IMR-90 (cell line): ENCODE measurements at regions not wholly inside any gene's neighbourhood (a gene's known extent, or its start where the extent isn't known, plus 50 kb on each side); places are given as distances from the start of the nearest gene placed in this dataset.

Experiments
- ATAC-seq: fragments of 200-7000 bp; cut with Tn5 transposase; 2 replicates; pipeline ENCODE4 v1.9.1; 2020; ENCODE audit warnings: low read depth, mild to moderate bottlenecking, moderate library complexity
- BruUV-seq: library from RNA; stranded (reverse); fragments of 400-500 nt; replicated peaks from 2 replicates; lab custom pipeline; 2021; lab: Mats Ljungman, UMichigan
- CTCF ChIA-PET: fragments of 300-600 bp; formaldehyde crosslinking; extraction: SDS; loops from one replicate; lab custom pipeline; 2021; ENCODE audit warnings: antibody characterized with exemption; lab: Yijun Ruan, JAX
- POLR2A ChIA-PET: fragments of 300-600 bp; sonication (Branson Sonifier 250); formaldehyde crosslinking; loops from one replicate; lab custom pipeline; 2022; ENCODE audit warnings: antibody characterized with exemption; ENCODE audit not compliant: unreplicated experiment; lab: Charles Lee
- DNase-seq: peaks from one replicate; pipeline ENCODE4 v3.0.0; 2013
- H2AFZ ChIP-seq: replicated peaks from 2 replicates; pipeline ENCODE3; 2013; ENCODE audit warnings: low read length, mild to moderate bottlenecking; ENCODE audit not compliant: poor library complexity
- H2AK5ac ChIP-seq: 2 replicates; pipeline ENCODE4 v1.6.1; 2013; ENCODE audit warnings: low read depth, low read length, inconsistent platforms
- H2AK9ac ChIP-seq: replicated peaks from 2 replicates; pipeline ENCODE3; 2013; ENCODE audit warnings: mild to moderate bottlenecking, low read depth, low read length, moderate library complexity; ENCODE audit not compliant: poor library complexity
- H2BK120ac ChIP-seq: 2 replicates; pipeline ENCODE4 v1.6.1; 2013; ENCODE audit warnings: low read depth, low read length, inconsistent platforms
- H2BK15ac ChIP-seq: 3 replicates; pipeline ENCODE4 v1.6.1; 2013; ENCODE audit warnings: low read depth, low read length, inconsistent platforms
- H2BK20ac ChIP-seq: 2 replicates; pipeline ENCODE4 v1.6.1; 2013; ENCODE audit warnings: low read depth, mild to moderate bottlenecking, inconsistent platforms, low read length, moderate library complexity
- H2BK5ac ChIP-seq: 2 replicates; pipeline ENCODE4 v1.6.1; 2013; ENCODE audit warnings: mild to moderate bottlenecking, low read depth, low read length, inconsistent platforms; ENCODE audit not compliant: poor library complexity, severe bottlenecking
- H3K14ac ChIP-seq: replicated peaks from 2 replicates; pipeline ENCODE4 v1.6.1; 2013; ENCODE audit warnings: low read depth, low read length, inconsistent platforms
- H3K18ac ChIP-seq: 2 replicates; pipeline ENCODE4 v1.6.1; 2013; ENCODE audit warnings: low read depth, low read length, control low read depth
- H3K23ac ChIP-seq: 2 replicates; pipeline ENCODE4 v1.6.1; 2013; ENCODE audit warnings: low read depth, low read length, inconsistent platforms
- H3K27ac ChIP-seq: 2 replicates; pipeline ENCODE4 v1.5.1; 2013; ENCODE audit warnings: mild to moderate bottlenecking, control low read depth, low read length; ENCODE audit not compliant: insufficient read depth
- H3K27me3 ChIP-seq: 2 replicates; pipeline ENCODE4 v1.6.1; 2013; ENCODE audit warnings: low read length; ENCODE audit not compliant: control insufficient read depth, insufficient read depth
- H3K36me3 ChIP-seq: 2 replicates; pipeline ENCODE4 v1.6.1; 2013; ENCODE audit warnings: low read length, mixed read lengths; ENCODE audit not compliant: control insufficient read depth, insufficient read depth
- H3K4ac ChIP-seq: 2 replicates; pipeline ENCODE4 v1.6.1; 2013; ENCODE audit warnings: low read depth, low read length, inconsistent platforms
- H3K4me1 ChIP-seq: 2 replicates; pipeline ENCODE4 v1.6.1; 2013; ENCODE audit warnings: low read length, mixed read lengths; ENCODE audit not compliant: control insufficient read depth, insufficient read depth
- H3K4me2 ChIP-seq: 2 replicates; pipeline ENCODE4 v1.6.1; 2013; ENCODE audit warnings: low read depth, mild to moderate bottlenecking, control low read depth, low read length, moderate library complexity
- H3K4me3 ChIP-seq: 2 replicates; pipeline ENCODE4 v1.5.1; 2013; ENCODE audit warnings: low read depth, mild to moderate bottlenecking, control low read depth, low read length, moderate library complexity; ENCODE audit not compliant: insufficient read depth
- H3K56ac ChIP-seq: 2 replicates; pipeline ENCODE4 v1.6.1; 2013; ENCODE audit warnings: low read length, inconsistent platforms; ENCODE audit not compliant: insufficient read depth; ENCODE audit errors: extremely low read depth
- H3K79me1 ChIP-seq, 2 experiments: 2 replicates each; pipeline ENCODE4 v1.6.1; 2013; ENCODE audit warnings: low read length in 2 of 2, inconsistent platforms in 1 of 2, low read depth in 1 of 2
- H3K9ac ChIP-seq: 2 replicates; pipeline ENCODE4 v1.6.1; 2013; ENCODE audit warnings: low read depth, low read length, control low read depth
- H3K9me1 ChIP-seq: 2 replicates; pipeline ENCODE4 v1.6.1; 2013; ENCODE audit warnings: low read length, inconsistent platforms; ENCODE audit not compliant: insufficient read depth
- H3K9me3 ChIP-seq: 2 replicates; pipeline ENCODE4 v1.6.1; 2013; ENCODE audit warnings: low read length; ENCODE audit not compliant: control insufficient read depth, insufficient read depth
- H4K20me1 ChIP-seq: 2 replicates; pipeline ENCODE4 v1.6.1; 2013; ENCODE audit warnings: low read length, inconsistent platforms; ENCODE audit not compliant: insufficient read depth
- H4K5ac ChIP-seq: 2 replicates; pipeline ENCODE4 v1.6.1; 2013; ENCODE audit warnings: mild to moderate bottlenecking, low read depth, low read length, control low read depth
- H4K8ac ChIP-seq, 2 experiments: 2 replicates each; pipeline ENCODE4 v1.6.1; 2013; ENCODE audit warnings: low read depth in 2 of 2, low read length in 2 of 2, control low read depth in 1 of 2, inconsistent platforms in 1 of 2
- H4K91ac ChIP-seq: 2 replicates; pipeline ENCODE4 v1.6.1; 2013; ENCODE audit warnings: low read depth, low read length, inconsistent platforms; ENCODE audit not compliant: insufficient read depth
- BHLHE40 ChIP-seq: fragments of 150-350 bp; IDR thresholded peaks from 2 replicates; pipeline ENCODE4 v1.6.1; 2016; ENCODE audit warnings: mild to moderate bottlenecking, low read depth, low read length
- FOS ChIP-seq: fragments of 150-350 bp; IDR thresholded peaks from 2 replicates; pipeline ENCODE4 v1.6.1; 2016; ENCODE audit warnings: low read depth, low read length
- MXI1 ChIP-seq: IDR thresholded peaks from 2 replicates; pipeline ENCODE4 v1.6.1; 2012; ENCODE audit warnings: low read depth, mild to moderate bottlenecking, low read length, moderate library complexity, borderline replicate concordance
- RAD21 ChIP-seq: IDR thresholded peaks from 2 replicates; pipeline ENCODE4 v1.6.1; 2012; ENCODE audit warnings: low read length, improper control_type of control experiment
- RCOR1 ChIP-seq: IDR thresholded peaks from 2 replicates; pipeline ENCODE4 v1.6.1; 2012; ENCODE audit warnings: mild to moderate bottlenecking, low read length, improper control_type of control experiment; ENCODE audit not compliant: insufficient replicate concordance
- RFX5 ChIP-seq: IDR thresholded peaks from 2 replicates; pipeline ENCODE4 v1.8.0; 2012; ENCODE audit warnings: low read depth, mild to moderate bottlenecking, low read length, moderate library complexity
- WGBS, 2 experiments: methylation state at CpG; one replicate each; pipeline versions ENCODE4 v1.1.5 to v1.1.7; 2013; ENCODE audit warnings: missing lambda C conversion rate in 2 of 2; ENCODE audit not compliant: insufficient read length in 1 of 2; ENCODE audit errors: extremely low coverage in 2 of 2; 5-methylcytosine and 5-hydroxymethylcytosine counted together
- dilution Hi-C: fragments of 300-500 bp; cut with HindIII; formaldehyde crosslinking; loops from one replicate; pipeline ENCODE4 v1.14.3; 2018; ENCODE audit warnings: low sequenced_read_pairs; ENCODE audit not compliant: unreplicated experiment
- in situ Hi-C: fragments of 300-500 bp; cut with MboI; formaldehyde crosslinking; loops from 3 replicates; pipeline ENCODE4 v1.14.3; 2019; ENCODE audit warnings: low sequenced_read_pairs, inconsistent platforms, mixed read lengths
- intact Hi-C: fragments of 100-400 bp; cut with micrococcal nuclease; formaldehyde crosslinking; loops from 2 replicates; pipeline ENCODE4 v1.10.0; 2022

- Histone ChIP-seq H3K9ac (no peak overlapping the region), H4K20me1 (no peaks in the 10 kb centered on the region), H2AK9ac (no peak overlapping the region), H3K4ac (no peak overlapping the region), H4K8ac (no peak overlapping the region), H3K4me1 (no peaks in the 10 kb centered on the region), H3K4me3 (no peak overlapping the region), H3K9me3 (no peaks in the 10 kb centered on the region), H3K27me3 (no peaks in the 10 kb centered on the region), H3K36me3 (no peaks in the 10 kb centered on the region), H3K9me1 (no peaks in the 10 kb centered on the region), H2BK5ac (no peak overlapping the region), H3K18ac (no peak overlapping the region), H2BK15ac (no peak overlapping the region), H3K14ac (no peak overlapping the region), H2AK5ac (no peak overlapping the region), H4K5ac (no peak overlapping the region), H2AFZ (no peak overlapping the region), H3K56ac (no peak overlapping the region), H3K79me1 (no peaks in the 10 kb centered on the region), H2BK120ac (no peak overlapping the region), H3K4me2 (no peak overlapping the region), H3K27ac (no peak overlapping the region), H2BK20ac (no peak overlapping the region), H4K91ac (no peak overlapping the region), H3K23ac (no peak overlapping the region)
- WGBS, 2 experiments, result no CpG with 5 or more reads among the region's 2 CpGs
- in situ Hi-C loops, result no loop called here
- no peak for ATAC-seq
- dilution Hi-C loops, result no loop called here
- ChIA-PET CTCF (interaction anchor here (2.8 kb wide), 1 partner anchor 18 kb away, joined by 13 read pairs; no protein-coding TSS in a partner anchor), POLR2A (no interaction called here)
- no peak for DNase-seq
- intact Hi-C loops, result no loop called here
- no TSS peak for BruUV-seq
- no peak for TF ChIP-seq MXI1
- TF ChIP-seq RFX5, result no peak
- no peak for TF ChIP-seq RAD21
- no peak for TF ChIP-seq FOS
- TF ChIP-seq RCOR1, result no peak
- TF ChIP-seq BHLHE40, result no peak
Measured at GRCh38 chr3:102691507-102691906, 256.7 kb downstream of the ZPLD1 start.
